Head of caudate nucleus (tissue), 42 donors: ENCODE measurements at regions not wholly inside any gene's neighbourhood (a gene's known extent, or its start where the extent isn't known, plus 50 kb on each side); places are given as distances from the start of the nearest gene placed in this dataset.

Source experiments
- DNase-seq, 42 donors: peaks; one replicate each; pipeline versions ENCODE4 v3.0.0 to v3.0.0-alpha.2; 2020 to 2021; ENCODE audit warnings: mixed read lengths in 7 of 42
- intact Hi-C: fragments of 100-400 bp; cut with DNase I; formaldehyde crosslinking; loops from one replicate; pipeline ENCODE4 v1.15.0; 2022

DNA sequence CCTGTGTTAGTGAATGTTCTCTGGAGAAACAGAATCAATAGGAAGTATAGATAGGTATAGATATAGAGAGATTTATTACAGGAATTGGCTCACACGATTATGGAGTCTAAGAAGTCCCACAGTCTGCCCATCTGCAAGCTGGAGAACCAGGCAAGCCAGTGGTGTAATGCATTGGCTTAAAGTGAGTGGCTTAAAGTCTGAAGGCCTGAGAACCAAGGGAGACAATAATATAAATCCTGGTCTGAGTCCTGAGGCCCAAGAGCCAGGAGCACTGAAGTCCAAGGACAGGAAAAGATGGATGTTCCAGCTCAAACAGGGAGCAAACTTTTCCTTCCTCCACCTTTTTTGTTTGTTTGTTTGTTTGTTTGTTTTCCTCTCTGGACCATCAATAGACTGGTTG is 131.2 kb upstream of the LRFN2 start:
- intact Hi-C loops: no loop called here

DNA sequence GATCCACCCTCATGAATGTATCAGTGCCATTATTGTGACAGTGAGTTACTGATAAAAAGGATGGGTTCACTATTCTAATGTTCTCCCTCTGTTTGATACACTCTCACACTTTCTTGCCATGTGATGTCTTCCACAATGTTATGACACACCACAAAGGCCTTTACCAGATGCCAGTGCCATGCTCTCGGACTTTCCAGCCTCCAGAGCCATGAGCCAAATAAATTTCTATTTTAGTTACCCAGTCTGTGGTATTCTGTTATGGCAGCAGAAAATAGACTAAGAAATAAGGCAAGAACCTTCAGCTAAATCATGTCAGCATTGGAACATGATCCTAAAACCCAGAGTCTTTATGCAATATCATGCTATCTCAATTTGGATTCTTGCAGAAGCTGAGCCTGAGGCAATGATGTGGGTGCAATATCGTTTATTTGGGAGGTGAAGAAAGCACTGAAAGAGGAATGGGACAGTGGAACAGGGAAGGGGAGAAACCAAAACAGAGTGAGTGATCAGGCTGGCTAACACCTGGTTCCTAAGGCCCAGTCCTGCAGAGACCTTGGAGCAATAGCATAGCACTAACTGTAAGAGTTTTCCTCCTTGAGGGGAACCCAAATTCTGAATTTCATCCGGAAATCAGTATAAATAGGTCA is 130.4 kb upstream of the LRFN2 start:
- no peak for DNase-seq
- intact Hi-C loops: no loop called here

More for the DNA sequence above, 131.2 kb upstream of the LRFN2 start:
- no peak for DNase-seq

GRCh38 chr6:40715570-40716403 is 128.6 kb upstream of the LRFN2 start:
- intact Hi-C loops: no loop called here
- no peak for DNase-seq

GRCh38 chr6:40714576-40715564 is 127.7 kb upstream of the LRFN2 start:
- intact Hi-C loops: no loop called here

GRCh38 chr6:40714143-40714542 is 127.0 kb upstream of the LRFN2 start:
- intact Hi-C loops: no loop called here
- no peak for DNase-seq

More at GRCh38 chr6:40714576-40715564, 127.7 kb upstream of the LRFN2 start:
- no peak for DNase-seq

GRCh38 chr6:40713002-40713719 is 126.0 kb upstream of the LRFN2 start:
- intact Hi-C loops: no loop called here
- DNase-seq: no peak

GRCh38 chr6:40710626-40711330 is 123.6 kb upstream of the LRFN2 start:
- DNase-seq: no peak
- intact Hi-C loops: no loop called here

DNA sequence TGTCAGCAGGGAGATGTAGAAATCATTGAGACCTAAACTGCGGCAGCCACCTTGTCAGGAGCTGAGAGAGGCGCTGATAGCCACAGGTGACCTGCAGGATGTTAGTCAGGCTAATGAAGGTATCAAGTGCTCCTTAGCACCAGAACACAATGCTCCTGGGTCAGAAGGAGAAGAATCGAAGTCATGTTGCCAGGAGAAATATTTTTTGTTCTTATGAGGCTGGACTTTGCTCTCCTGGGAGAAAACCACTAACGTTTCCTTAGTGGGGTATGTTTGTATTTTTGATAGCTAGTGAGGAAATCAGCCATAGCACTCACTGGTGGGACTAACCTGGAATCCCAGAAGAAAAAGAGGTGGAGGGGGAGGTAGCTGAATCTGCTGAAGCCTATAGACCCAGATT is 120.9 kb upstream of the LRFN2 start:
- no peak for DNase-seq
- intact Hi-C loops: no loop called here

DNA sequence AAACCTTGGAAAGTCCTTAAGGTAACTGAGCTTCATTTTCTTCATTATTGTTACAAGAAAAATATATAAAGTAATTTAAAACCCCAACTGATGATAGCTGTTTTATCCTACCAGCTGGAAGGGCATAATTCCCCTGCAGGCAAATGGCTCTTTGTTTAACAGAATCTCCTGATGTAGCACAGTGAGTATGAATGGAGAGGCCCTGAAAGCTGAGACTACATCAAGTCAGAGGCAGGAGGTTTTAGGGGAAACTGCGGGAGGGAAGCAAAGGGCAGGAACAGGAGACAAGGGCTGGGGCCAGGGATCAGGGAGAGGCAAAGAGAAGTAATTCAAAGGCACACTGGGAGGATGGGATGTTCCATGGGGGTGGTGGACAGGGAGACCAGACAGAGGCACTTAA is 119.0 kb upstream of the LRFN2 start:
- intact Hi-C loops: no loop called here
- no peak for DNase-seq

GRCh38 chr6:40705354-40705753 is 118.2 kb upstream of the LRFN2 start:
- intact Hi-C loops: no loop called here
- no peak for DNase-seq

DNA sequence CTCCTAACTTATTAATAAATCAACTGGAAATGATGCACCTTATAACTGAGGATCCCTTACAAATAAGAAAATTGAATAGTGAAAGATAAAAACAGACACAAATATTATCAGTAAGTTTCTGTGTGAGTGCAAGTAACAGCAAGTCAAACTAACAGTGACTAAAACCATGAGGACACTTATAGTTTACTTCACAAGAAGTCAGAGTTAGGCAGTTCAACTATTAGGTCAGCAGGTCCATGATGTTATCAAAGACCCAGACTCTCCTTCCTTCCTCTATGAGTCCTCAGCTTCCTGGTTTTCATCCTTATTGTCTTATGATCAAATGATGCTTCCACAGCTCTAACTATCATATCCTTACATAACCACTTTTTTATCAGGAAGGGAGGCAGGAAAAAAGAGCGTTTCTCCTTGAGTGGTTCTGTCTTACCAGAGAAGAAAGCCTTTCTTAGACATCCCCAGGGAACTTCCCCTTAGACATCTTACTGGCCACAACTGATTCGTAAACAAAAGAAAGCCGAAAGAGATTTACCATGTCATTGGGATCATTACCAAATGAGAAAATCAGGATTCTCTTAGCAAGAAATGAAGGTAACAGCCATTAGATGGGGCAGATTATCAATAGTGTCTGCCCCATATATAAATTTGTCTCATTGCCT is 114.3 kb upstream of the LRFN2 start:
- intact Hi-C loops: no loop called here
- DNase-seq: no peak

DNA sequence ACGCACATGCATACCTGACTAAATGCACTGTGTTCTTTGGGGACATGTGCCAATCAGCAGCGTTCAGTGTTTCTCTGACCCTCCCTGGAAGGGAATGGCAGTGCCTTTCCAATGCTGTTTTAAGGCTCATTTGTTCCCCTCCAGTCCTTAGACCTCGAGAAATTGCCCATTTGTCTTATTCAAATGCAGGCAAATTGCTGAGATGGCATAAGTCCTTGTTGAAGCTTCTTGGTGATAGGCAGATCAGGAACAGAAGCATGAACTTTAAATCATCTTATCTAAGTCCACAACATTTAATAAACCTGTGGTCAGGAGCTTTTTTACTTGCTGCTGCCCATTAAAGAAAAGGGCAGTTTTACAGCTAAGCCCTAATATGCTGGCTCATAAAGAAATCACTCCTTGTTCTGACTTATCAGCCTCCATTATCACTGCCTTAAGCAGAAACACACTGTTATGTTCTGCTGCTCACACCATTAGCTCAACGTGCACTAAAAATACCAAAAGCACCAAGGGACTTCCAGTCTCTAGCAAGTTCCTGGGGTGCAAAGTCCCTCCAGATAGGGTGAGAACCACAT is 112.9 kb upstream of the LRFN2 start:
- no peak for DNase-seq
- intact Hi-C loops: no loop called here

DNA sequence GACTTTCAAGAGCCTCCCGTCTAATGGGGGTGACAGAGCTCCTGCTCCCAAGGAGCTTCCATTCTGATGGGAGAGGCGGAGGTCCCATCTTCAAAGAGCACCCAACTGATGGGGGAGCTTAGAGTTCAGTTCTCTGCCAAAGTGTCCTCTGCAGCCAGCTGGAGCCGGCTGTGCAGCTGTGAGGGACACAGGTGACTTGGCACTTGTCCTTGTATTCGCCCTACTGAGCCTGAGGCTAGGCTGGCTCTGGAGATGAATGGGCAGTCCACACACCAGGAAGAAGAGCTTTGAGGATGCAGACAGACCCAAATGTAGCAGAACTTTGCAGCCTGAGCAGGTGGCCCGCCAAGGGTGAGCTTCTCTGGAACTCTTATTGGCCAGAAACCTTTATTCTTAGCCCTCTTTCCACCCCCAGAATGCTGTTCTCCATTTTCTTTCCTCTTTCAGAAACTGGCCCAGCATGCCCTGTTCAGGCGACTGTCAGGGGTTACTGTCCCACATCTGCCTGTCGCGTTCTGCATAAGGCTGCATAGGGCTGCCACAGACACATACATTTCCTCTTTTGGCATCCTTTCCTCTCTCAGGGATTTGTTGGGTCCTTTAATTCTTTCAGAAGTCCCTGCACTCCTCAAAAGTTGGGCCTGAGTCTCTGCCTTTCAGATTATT is 108.7 kb upstream of the LRFN2 start:
- intact Hi-C loops: no loop called here
- no peak for DNase-seq

GRCh38 chr6:40695114-40695513 is 108.0 kb upstream of the LRFN2 start:
- intact Hi-C loops: no loop called here
- DNase-seq: peak in 2 of 42 donors; percentile 17 to 20

- intact Hi-C loops: no loop called here
- no peak for DNase-seq
Observed at GRCh38 chr6:40693768-40694167, 106.6 kb upstream of the LRFN2 start.

GRCh38 chr6:40692337-40692736 is 105.2 kb upstream of the LRFN2 start:
- no peak for DNase-seq
- intact Hi-C loops: no loop called here

DNA sequence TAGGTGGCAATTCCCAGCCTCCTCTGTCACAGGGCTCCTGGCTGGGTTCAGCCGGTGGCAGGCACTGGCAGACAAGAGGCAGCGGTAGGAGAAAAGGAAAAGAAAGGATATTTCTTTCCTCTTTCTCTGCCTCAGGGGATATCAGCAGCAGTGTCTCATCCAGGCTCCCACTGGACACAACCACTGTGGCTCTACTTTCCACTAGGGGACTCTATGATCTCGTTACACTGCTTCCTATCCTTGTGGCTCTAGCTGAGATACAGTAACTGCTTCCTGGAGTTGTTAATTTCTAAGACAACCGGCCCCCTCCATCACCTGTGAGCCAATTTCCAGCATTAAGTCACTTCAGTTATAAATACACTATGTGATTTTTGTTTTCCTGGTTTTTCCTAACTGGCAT is 102.0 kb upstream of the LRFN2 start:
- intact Hi-C loops: no loop called here
- no peak for DNase-seq
